ENCODE measurements at regions not wholly inside any gene's neighbourhood (a gene's known extent, or its start where the extent isn't known, plus 50 kb on each side); places are given as distances from the start of the nearest gene placed in this dataset.
A peak's percentile ranks its signal among the peaks of the same experiment; 100 is the strongest.

GRCh38 chr7:19415123-19415522 is 269.9 kb upstream of the FERD3L start:
- no peak for FAIRE-seq
- no peak overlapping the region for H3K27ac Mint-ChIP-seq (ENCODE audit: unreplicated experiment)
- no peaks in the 10 kb centered on the region for H3K4me1 Mint-ChIP-seq (ENCODE audit: low read depth, unreplicated experiment)

DNA sequence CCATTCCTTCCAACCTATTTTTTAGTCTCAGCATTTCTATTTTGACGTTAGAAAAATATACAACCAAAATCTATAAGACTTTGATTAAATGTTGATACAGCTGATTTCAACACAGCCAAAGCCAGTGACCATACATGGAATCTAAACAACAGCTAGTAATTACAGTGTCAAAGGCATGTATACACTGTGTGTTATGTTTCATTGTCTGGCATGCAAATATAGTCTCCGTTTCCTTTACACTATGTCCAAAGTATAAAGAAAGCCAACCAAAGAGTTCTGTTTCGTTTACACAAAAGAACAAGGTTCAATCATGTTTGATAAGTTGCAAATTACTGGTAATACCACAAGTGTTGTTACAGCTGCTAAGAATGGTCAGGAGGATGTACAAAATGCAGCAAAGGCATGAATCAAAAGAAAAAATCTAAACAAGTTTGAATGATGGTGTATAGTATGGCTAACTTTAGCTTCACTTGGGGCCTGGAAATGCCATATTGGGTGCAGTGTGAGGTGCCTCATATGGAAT is 268.3 kb upstream of the FERD3L start:
- Histone ChIP-seq H3K4me1 (ENCODE audit: insufficient read depth, low read length) (no peaks in the 10 kb centered on the region), H3K4me2 (ENCODE audit: low read length) (no peak overlapping the region), H3K36me3 (ENCODE audit: insufficient read depth, low read length) (no peaks in the 10 kb centered on the region), H4K20me1 (ENCODE audit: insufficient read depth, low read length) (no peaks in the 10 kb centered on the region), H2AFZ (ENCODE audit: low read depth, low read length) (no peak overlapping the region), H3K9ac (ENCODE audit: low read length) (no peak overlapping the region), H3K79me2 (ENCODE audit: insufficient read depth, low read length) (no peaks in the 10 kb centered on the region), H3K9me3 (ENCODE audit: insufficient read depth, low read depth, low read length) (no peaks in the 10 kb centered on the region), H3K27ac (ENCODE audit: low read depth, low read length) (no peak overlapping the region), H3K4me3 (ENCODE audit: insufficient read depth, low read depth, low read length) (no peak overlapping the region), H3K27me3 (ENCODE audit: insufficient read depth, low read length) (no peaks in the 10 kb centered on the region)
- Mint-ChIP-seq H3K27me3 (ENCODE audit: low read depth, unreplicated experiment) (no peaks in the 10 kb centered on the region), H3K36me3 (ENCODE audit: low read depth, unreplicated experiment) (no peaks in the 10 kb centered on the region), H3K4me3 (ENCODE audit: unreplicated experiment) (no peak overlapping the region), H3K27ac (ENCODE audit: unreplicated experiment) (no peak overlapping the region), H3K9me3 (ENCODE audit: unreplicated experiment) (no peaks in the 10 kb centered on the region), H3K4me1 (ENCODE audit: low read depth, unreplicated experiment) (no peaks in the 10 kb centered on the region)
- DNase-seq (ENCODE audit: low read depth), result peak; percentile 59
- TF ChIP-seq EZH2 (IDR thresholded peaks at IDR 0.05; ENCODE audit: insufficient read depth, low read length), result no peak
- no peak for TF ChIP-seq CTCF (IDR thresholded peaks at IDR 0.05; ENCODE audit: insufficient read depth, low read depth, low read length)
- no peak for FAIRE-seq

More at GRCh38 chr7:19415123-19415522, 269.9 kb upstream of the FERD3L start:
- Histone ChIP-seq H2AFZ (ENCODE audit: low read depth, low read length) (no peak overlapping the region), H3K9ac (ENCODE audit: low read length) (no peak overlapping the region), H3K4me2 (ENCODE audit: low read length) (no peak overlapping the region), H3K4me1 (ENCODE audit: insufficient read depth, low read length) (no peaks in the 10 kb centered on the region), H3K27ac (ENCODE audit: low read depth, low read length) (no peak overlapping the region), H3K79me2 (ENCODE audit: insufficient read depth, low read length) (no peaks in the 10 kb centered on the region), H4K20me1 (ENCODE audit: insufficient read depth, low read length) (no peaks in the 10 kb centered on the region), H3K27me3 (ENCODE audit: insufficient read depth, low read length) (no peaks in the 10 kb centered on the region), H3K9me3 (ENCODE audit: insufficient read depth, low read depth, low read length) (no peaks in the 10 kb centered on the region), H3K36me3 (ENCODE audit: insufficient read depth, low read length) (no peaks in the 10 kb centered on the region), H3K4me3 (ENCODE audit: insufficient read depth, low read depth, low read length) (no peak overlapping the region)
- H3K27me3 Mint-ChIP-seq (ENCODE audit: low read depth, unreplicated experiment), result no peaks in the 10 kb centered on the region
- DNase-seq (ENCODE audit: low read depth), result no peak
- H3K4me3 Mint-ChIP-seq (ENCODE audit: unreplicated experiment), result no peak overlapping the region
- no peaks in the 10 kb centered on the region for H3K9me3 Mint-ChIP-seq (ENCODE audit: unreplicated experiment)
- no peak for TF ChIP-seq CTCF (IDR thresholded peaks at IDR 0.05; ENCODE audit: insufficient read depth, low read depth, low read length)
- TF ChIP-seq EZH2 (IDR thresholded peaks at IDR 0.05; ENCODE audit: insufficient read depth, low read length), result no peak
- H3K36me3 Mint-ChIP-seq (ENCODE audit: low read depth, unreplicated experiment), result no peaks in the 10 kb centered on the region

GRCh38 chr7:19410691-19411090 is 265.5 kb upstream of the FERD3L start:
- no peak for DNase-seq (ENCODE audit: low read depth)
- no peak overlapping the region for H3K4me2 ChIP-seq (ENCODE audit: low read length)
- no peaks in the 10 kb centered on the region for H3K27me3 Mint-ChIP-seq (ENCODE audit: low read depth, unreplicated experiment)
- no peaks in the 10 kb centered on the region for H3K9me3 ChIP-seq (ENCODE audit: insufficient read depth, low read depth, low read length)
- no peak overlapping the region for H3K27ac Mint-ChIP-seq (ENCODE audit: unreplicated experiment)
- no peaks in the 10 kb centered on the region for H3K79me2 ChIP-seq (ENCODE audit: insufficient read depth, low read length)
- TF ChIP-seq EZH2 (IDR thresholded peaks at IDR 0.05; ENCODE audit: insufficient read depth, low read length) (no peak), CTCF (IDR thresholded peaks at IDR 0.05; ENCODE audit: insufficient read depth, low read depth, low read length) (no peak)
- no peaks in the 10 kb centered on the region for H3K27me3 ChIP-seq (ENCODE audit: insufficient read depth, low read length)
- H3K4me3 ChIP-seq (ENCODE audit: insufficient read depth, low read depth, low read length), result no peak overlapping the region
- H2AFZ ChIP-seq (ENCODE audit: low read depth, low read length), result no peak overlapping the region
- FAIRE-seq, result no peak
- H4K20me1 ChIP-seq (ENCODE audit: insufficient read depth, low read length), result no peaks in the 10 kb centered on the region
- H3K9me3 Mint-ChIP-seq (ENCODE audit: unreplicated experiment), result no peaks in the 10 kb centered on the region
- no peak overlapping the region for H3K27ac ChIP-seq (ENCODE audit: low read depth, low read length)
- no peaks in the 10 kb centered on the region for H3K36me3 Mint-ChIP-seq (ENCODE audit: low read depth, unreplicated experiment)
- H3K36me3 ChIP-seq (ENCODE audit: insufficient read depth, low read length), result no peaks in the 10 kb centered on the region
- no peaks in the 10 kb centered on the region for H3K4me1 ChIP-seq (ENCODE audit: insufficient read depth, low read length)
- H3K4me1 Mint-ChIP-seq (ENCODE audit: low read depth, unreplicated experiment), result peaks cover under 1% of the 10 kb centered on the region
- no peak overlapping the region for H3K4me3 Mint-ChIP-seq (ENCODE audit: unreplicated experiment)
- H3K9ac ChIP-seq (ENCODE audit: low read length), result no peak overlapping the region
